Right atrium auricular region (tissue), 2 donors: ENCODE measurements at regions not wholly inside any gene's neighbourhood (a gene's known extent, or its start where the extent isn't known, plus 50 kb on each side); places are given as distances from the start of the nearest gene placed in this dataset.
"Not testable (repeated sequence)": the region's sequence is repeated elsewhere in the genome, so short reads cannot be mapped to it uniquely, and the experiment has no call there.

Experiments
- DNase-seq: peaks from one replicate; pipeline ENCODE4 v3.0.0-alpha.2; 2019; ENCODE audit warnings: low spot score
- H3K27ac ChIP-seq, 2 donors: fragments of 200-600 bp; sonication (generic); 1 replicate in 1 of 2; 2 replicates in 1 of 2; pipeline ENCODE4 v1.5.1; 2016 to 2019
- H3K27me3 ChIP-seq, 2 donors: fragments of 200-600 bp; sonication (generic); one replicate each; pipeline versions ENCODE4 v1.5.1 to v1.6.0; 2017 to 2019
- H3K36me3 ChIP-seq: fragments of 200-600 bp; sonication (generic); one replicate; pipeline ENCODE4 v1.5.1; 2016
- H3K4me1 ChIP-seq, 2 donors: fragments of 200-600 bp; sonication (generic); one replicate each; pipeline versions ENCODE4 v1.5.1 to v1.6.0; 2017 to 2019
- H3K4me3 ChIP-seq, 2 donors: fragments of 200-600 bp; sonication (generic); 1 replicate in 1 of 2; 2 replicates in 1 of 2; pipeline ENCODE4 v1.5.1; 2017 to 2019; ENCODE audit warnings: mild to moderate bottlenecking in 1 of 2, moderate library complexity in 1 of 2
- H3K9me3 ChIP-seq, 2 donors: fragments of 200-600 bp; sonication (generic); one replicate each; pipeline ENCODE4 v1.5.1; 2019
- CTCF ChIP-seq, 2 donors: fragments of 200-600 bp; sonication (generic); IDR thresholded peaks; one replicate each; pipeline ENCODE4 v1.5.1; 2019; ENCODE audit warnings: antibody characterized with exemption in 2 of 2

GRCh38 chr2:224155371-224155770, 116.3 kb upstream of the SERPINE2 start:
- H3K9me3 ChIP-seq, result no peaks in the 10 kb centered on the region
- H3K4me1 ChIP-seq, result no peaks in the 10 kb centered on the region
- TF ChIP-seq CTCF (IDR thresholded peaks at IDR 0.05), result no peak
- no peak for DNase-seq
- no peaks in the 10 kb centered on the region for H3K27me3 ChIP-seq
- no peak overlapping the region for H3K27ac ChIP-seq
- H3K4me3 ChIP-seq, result no peak overlapping the region
- no peaks in the 10 kb centered on the region for H3K36me3 ChIP-seq

GRCh38 chr2:224151680-224152310, 112.7 kb upstream of the SERPINE2 start:
- Histone ChIP-seq H3K4me3 (no peak overlapping the region), H3K27ac (no peak overlapping the region), H3K36me3 (no peaks in the 10 kb centered on the region), H3K4me1 (no peaks in the 10 kb centered on the region), H3K9me3 (no peaks in the 10 kb centered on the region), H3K27me3 (no peaks in the 10 kb centered on the region)
- DNase-seq, result no peak
- no peak for TF ChIP-seq CTCF (IDR thresholded peaks at IDR 0.05)

GRCh38 chr2:224151161-224151560, 112.1 kb upstream of the SERPINE2 start:
- Histone ChIP-seq H3K27me3 (no peaks in the 10 kb centered on the region), H3K27ac (no peak overlapping the region), H3K4me1 (no peaks in the 10 kb centered on the region), H3K9me3 (no peaks in the 10 kb centered on the region), H3K36me3 (no peaks in the 10 kb centered on the region), H3K4me3 (no peak overlapping the region)
- DNase-seq, result no peak
- no peak for TF ChIP-seq CTCF (IDR thresholded peaks at IDR 0.05)

GRCh38 chr2:224148058-224148457, 109.0 kb upstream of the SERPINE2 start:
- DNase-seq, H3K36me3 ChIP-seq, H3K4me1 ChIP-seq: not testable (repeated sequence)

GRCh38 chr2:224147174-224147573, 108.1 kb upstream of the SERPINE2 start:
- no peak overlapping the region for H3K4me3 ChIP-seq
- DNase-seq, result no peak
- no peak overlapping the region for H3K27ac ChIP-seq
- no peaks in the 10 kb centered on the region for H3K9me3 ChIP-seq
- H3K4me1 ChIP-seq, result no peaks in the 10 kb centered on the region
- no peak for TF ChIP-seq CTCF (IDR thresholded peaks at IDR 0.05)
- H3K27me3 ChIP-seq, result no peaks in the 10 kb centered on the region
- no peaks in the 10 kb centered on the region for H3K36me3 ChIP-seq

More at GRCh38 chr2:224148058-224148457, 109.0 kb upstream of the SERPINE2 start:
- not testable (repeated sequence) for H3K27me3 ChIP-seq, H3K27ac ChIP-seq, H3K9me3 ChIP-seq, H3K4me3 ChIP-seq

GRCh38 chr2:224146356-224147160, 107.5 kb upstream of the SERPINE2 start:
- Histone ChIP-seq H3K4me3 (no peak overlapping the region), H3K9me3 (no peaks in the 10 kb centered on the region), H3K27ac (peak overlapping the region in 1 of 2 donors; percentile 48), H3K4me1 (no peaks in the 10 kb centered on the region), H3K36me3 (no peaks in the 10 kb centered on the region), H3K27me3 (no peaks in the 10 kb centered on the region)
- no peak for TF ChIP-seq CTCF (IDR thresholded peaks at IDR 0.05)
- no peak for DNase-seq
